CD4-positive, alpha-beta T cell treated with Interleukin-1 beta for 1 hour (primary cell): ENCODE measurements at regions not wholly inside any gene's neighbourhood (a gene's known extent, or its start where the extent isn't known, plus 50 kb on each side); places are given as distances from the start of the nearest gene placed in this dataset.
"Not testable (repeated sequence)": the region's sequence is repeated elsewhere in the genome, so short reads cannot be mapped to it uniquely, and the experiment has no call there.

Source experiments
- DNase-seq, 2 donors: peaks; one replicate each; pipeline ENCODE4 v3.0.0-alpha.2; 2020 to 2022

DNA sequence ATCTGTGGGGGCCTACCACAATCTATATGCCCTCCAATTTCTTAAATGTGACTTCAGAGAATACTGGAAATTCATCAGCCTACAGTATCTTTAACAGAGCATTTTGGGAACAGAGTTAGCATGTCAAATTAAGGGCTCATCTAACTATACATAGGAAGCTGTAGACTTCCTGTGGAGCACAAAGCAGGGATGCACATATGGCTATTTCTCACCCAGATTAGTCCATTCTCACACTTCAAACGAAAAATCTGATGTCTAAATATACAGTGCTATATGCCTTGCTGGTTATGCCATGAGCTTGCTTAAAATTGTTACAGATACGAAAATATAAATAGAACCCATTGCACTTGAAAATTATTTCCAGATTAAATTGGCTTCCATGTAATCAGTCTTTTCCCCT, 1922.8 kb downstream of the MRPL39 start:
- DNase-seq = no peak

DNA sequence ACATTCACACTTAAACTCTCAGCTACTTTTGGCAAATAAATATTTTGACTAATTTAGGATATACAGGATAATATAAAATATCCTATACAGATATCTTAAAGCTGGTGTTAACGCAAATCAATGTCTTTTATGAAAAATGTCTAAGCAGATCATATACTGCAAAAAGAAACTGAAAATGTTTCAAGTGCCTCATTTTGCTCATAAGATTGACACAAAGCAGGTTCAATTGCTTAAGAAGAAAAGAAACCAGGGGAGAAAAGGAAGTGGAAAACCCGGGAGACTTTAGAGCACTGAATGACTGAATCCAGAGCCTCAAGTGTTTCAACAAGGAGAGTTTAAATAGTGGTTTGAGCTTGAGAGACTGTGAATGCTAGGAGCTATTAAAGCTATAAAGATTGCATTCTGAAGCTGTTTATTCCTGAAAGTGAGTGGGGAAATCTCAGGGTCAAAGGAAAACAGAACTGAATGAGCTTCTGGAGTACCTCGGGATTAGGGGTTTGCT, 1943.0 kb downstream of the MRPL39 start:
- DNase-seq = no peak

DNA sequence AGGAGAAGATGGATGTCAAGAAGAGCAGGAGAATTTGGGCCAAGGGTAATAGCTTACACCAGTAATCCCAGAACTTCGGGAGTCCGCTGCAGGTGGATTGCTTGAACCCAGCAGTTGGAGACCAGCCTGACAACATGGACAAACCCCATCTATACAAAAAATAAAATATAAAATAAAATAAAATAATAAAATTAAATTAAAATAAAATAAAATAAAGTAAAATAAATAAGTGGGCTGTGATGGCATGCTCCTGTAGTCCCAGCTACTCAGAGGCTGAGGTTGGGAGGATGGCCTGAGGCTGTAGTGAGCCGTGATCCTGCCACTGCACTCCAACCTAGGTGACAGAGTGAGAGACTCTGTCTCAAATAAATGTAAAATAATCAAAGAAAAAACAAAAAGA, 1946.7 kb downstream of the MRPL39 start:
- DNase-seq = no peak

DNA sequence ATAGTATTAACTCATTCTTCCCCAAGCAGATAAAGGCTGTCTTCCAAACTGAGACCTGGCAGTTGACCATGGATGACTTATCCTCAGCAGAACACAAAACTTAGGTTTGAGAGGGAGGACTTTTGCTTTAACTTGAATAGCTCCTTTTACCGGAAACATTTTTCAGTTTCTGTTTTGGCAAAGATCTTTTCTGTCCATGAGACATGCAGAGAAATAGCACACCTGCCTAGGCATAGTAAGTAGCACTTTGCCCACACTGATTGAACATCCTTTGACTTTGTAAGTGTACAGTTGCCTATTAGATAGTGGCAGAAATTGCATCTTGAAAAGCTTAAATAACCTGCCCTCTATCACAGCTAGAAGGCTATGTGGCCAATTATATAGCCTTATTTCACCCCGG, 1962.5 kb downstream of the MRPL39 start:
- DNase-seq = no peak

DNA sequence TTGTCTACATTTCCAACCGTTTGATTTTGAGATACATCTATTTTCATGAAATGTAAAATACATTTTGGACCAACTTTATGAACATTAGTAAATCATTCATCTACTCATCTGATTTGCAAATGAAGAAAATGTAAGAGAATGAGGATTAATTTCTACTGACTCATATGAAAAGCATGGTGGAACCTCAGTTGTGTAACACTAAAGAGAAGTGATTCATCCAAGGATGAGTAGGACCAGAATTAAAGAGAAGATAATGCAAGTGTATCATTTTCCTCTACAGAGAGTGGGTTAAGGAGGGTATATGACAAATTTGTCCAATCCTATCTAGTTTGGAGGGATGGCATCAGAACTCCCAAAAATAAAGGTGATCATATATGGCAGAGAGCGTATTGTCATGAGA, 1967.6 kb downstream of the MRPL39 start:
- no peak for DNase-seq

DNA sequence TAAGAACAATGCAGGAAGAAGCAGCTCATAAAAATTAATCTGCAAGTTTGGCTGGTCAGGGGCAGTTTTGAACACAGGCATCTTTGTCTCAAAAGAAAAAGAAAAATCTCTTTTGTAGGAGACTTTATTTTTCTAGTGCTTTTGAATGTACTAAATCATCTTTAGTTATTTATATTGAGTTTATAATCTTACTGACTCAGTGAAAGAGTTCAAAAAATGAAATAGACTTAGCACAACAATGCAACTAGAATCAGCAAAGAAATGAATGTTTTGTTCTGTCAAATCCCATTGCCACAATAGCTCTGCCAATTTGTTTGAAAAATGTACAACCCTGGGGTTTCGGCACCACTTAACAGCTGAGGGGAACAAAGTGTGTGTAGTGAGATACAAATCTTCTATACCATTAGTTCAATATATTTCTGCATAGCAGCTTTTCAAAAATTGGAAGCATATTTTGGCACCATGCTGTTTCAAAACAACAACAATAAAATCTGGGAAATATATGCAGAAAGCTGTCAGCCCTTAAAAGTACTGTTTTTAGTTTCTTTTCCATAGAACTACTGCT, 1969.1 kb downstream of the MRPL39 start:
- DNase-seq = no peak

DNA sequence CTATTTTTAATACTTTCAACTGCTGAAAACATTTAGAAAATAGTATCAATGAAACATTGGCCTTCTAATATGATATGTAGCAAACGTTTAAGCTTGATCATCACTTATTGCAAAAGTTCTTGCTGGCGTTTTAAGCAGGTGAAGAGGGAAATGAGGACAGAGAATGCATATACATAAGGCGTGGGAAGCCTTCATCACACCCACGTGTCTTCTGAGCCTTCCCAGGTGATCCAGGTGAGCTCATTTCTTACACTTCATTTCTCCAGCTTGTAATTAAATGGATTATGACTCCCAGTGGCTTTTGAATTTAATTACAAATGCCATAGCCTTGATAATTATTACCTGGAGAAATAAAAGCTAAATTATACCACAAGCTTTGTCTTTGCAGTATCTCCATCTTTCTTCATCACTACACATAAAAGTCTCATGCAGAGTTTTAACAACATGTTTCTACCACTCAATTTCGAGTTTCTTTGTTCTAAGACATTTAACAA, 1973.8 kb downstream of the MRPL39 start:
- DNase-seq = no peak

DNA sequence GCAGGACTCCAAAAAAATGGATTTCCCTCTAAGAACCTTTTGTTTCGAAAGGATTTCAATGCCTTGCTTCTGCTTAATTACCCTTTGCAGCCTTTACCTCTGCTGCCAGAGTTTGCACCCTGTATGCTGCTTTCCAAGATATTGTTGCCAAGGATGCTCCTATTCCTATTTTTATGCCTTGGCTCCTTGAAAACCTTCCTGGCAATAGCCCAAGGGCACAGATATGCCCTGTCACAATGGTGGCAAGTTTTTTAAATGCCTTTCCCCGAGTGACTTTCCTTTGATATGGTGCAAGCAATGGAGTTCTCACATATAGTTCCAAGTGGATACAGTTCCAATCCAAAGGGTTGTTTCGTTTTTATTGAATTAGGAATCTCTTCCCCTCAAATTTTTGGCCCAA, 1983.0 kb downstream of the MRPL39 start:
- DNase-seq = no peak

DNA sequence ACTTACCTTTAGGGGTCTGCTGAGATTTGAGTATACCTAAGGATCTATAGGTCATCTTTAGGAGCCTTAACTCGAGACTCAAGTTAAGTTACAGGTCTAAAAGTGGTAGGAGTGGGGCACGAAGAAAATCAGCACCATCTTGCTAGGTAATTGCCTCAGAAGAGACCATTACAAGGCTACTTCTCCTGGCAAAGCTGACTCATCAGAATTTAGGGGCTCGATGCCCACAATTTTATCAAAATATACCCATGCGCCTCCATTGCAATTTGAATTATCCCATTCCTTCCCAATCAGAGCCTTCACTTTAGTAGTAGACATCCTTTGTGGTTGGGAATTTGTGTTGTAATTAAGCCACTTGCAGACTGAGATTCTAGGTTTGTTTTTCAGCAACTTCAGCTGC, 1994.3 kb downstream of the MRPL39 start:
- DNase-seq = no peak

DNA sequence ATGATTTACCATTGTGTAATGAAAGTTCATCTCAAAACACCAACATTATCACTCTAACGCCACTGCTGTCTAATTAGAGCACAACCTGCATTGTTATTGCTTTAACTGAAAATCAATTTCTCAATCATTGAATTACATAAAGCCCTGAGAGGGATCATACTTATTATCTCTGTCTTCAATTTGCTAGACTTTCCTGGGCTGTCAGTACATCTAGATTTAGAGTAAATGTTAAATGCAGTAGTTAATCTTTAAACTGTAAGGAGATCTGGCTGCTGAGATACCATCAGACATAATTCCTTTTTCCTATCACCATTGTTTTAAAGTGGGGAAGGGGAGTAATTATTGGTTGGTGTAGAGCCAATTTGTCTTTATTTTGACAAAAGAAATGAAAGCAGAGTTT, 1995.1 kb downstream of the MRPL39 start:
- DNase-seq = no peak

DNA sequence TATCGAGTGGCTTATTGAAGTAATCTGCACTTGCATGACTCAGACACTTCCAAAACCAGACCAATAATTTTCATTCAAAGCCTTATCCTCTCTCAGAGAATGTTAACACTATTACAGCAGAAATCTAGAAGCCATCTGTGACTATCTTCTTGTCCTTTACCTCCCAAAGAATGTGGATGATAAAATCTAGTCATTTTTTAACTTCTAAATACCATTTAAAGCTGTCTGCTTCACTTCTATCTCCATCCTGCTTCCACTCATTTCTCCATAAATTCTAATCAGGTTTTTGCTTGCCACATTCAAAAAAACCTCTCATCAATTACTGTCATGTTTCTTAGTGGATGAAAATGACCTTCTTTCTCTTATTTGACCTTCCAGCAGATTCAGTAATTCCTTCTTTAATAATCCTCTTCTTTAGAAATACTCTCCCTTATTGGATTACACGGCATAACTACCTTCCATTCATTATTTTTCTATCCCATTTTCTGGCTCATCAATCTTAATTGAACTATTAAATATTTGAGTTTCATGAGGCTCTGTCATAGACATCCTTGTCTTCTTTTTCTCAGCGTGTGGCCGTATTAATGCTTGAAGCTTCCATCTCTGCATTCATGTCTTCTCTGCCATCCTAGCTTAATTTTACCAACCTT, 1999.4 kb downstream of the MRPL39 start:
- no peak for DNase-seq

DNA sequence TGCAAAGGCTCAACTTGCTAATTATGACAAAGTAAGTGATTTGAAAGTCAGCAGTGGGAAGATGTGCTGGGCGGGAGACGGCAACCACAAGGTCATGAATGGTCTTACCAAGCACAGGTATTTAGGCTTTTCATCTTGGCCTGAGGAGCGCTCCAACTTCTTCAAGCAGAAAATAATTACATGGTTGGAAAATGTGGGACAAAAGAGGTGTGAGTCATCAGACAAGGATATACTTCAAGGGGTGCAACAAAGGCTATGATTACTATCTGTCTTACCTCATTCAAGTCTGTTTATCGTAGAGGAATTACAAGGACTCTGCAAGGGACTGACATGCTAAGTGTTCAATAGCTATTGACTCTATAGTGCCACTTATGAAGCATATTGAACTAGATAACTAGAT, 2005.7 kb downstream of the MRPL39 start:
- DNase-seq = no peak

DNA sequence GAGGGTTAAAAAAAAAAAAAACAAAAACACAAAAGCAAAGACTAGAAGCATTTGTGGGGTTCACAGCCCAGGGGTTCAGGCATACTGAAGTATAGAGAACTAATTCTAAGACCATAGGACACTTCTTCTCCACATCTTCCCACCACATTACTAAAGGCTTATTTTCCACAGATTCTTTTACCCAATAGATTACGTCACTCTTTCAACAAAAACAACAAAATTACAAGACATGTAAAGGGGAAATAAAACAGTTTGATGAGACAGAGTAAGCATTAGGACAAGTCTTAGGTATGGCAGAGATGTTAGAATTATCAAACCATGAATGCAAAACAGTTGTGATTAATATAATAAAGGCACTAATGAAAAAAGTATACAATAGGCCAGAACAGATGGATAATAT, 2013.7 kb downstream of the MRPL39 start:
- DNase-seq = no peak

DNA sequence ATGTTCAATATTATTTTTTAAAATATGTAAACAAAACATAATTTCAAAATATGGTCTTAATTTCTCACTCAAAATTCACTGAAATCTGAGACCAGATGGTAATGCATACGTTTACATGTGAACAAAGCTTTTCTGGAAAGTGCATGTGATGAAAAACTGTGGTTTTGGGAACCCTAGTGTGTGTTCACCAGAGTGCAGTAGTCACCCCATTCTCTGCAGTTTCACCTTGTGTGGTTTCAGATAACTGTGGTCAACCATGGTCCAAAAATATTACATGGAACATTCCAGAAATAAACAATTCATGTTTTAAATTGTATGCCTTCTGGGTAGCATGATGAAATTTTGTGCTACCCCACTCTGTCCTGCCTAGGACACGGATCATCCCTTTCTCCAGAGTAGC, 2021.9 kb downstream of the MRPL39 start:
- no peak for DNase-seq

DNA sequence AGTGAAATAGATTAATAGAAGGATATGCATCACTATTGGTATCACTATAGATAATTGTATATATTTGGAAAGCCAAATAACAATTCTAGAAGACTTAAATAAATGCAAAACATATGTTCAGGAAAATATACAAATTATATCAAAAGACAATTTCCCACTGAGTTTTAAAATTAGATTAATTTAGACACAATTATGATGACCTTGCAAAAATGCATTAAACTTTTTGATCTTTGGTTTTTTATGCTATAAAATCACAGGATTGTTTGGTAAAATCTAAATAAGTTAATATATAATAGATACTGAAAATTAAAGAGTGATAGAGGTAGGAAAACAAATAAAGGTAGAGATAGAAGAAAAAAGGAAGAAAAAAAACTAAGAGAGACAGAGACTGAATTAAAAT, 2027.7 kb downstream of the MRPL39 start:
- no peak for DNase-seq

DNA sequence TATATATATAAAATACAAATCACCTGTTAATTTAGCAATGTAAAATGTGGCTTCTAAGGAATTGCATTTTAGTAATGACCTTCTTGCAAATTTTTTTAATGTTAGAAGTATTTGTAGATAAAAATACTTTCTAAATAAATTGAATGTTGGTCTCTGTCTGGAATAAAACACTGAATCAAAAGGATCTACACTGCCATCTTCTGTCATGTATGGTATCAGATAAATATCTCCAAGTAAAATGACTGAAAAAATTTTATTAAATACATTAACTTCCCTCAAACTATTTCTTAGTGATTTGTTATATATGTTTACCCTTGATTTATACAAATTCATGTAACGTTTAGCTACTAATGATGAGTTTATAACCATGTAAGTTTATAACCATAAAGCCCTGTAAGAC, 2029.3 kb downstream of the MRPL39 start:
- no peak for DNase-seq

DNA sequence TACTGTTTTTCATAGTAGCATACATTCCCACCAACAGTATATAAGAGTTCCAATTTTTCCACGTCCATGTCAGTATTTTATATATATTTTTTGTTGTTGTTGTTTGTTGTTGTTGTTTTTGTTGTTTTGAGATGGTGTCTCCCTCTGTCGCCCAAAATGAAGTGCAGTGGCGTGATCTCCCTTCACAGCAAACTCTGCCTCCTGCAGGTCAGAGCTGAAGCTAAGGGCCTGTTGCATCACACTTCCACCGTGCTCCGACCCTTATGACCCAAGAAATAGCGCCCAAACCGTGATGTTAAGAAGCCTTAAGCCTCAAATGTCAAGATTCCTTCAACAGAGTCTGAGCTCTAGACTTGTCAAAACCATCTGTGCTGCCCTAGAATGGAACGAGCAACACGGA, 2032.3 kb downstream of the MRPL39 start:
- no peak for DNase-seq

DNA sequence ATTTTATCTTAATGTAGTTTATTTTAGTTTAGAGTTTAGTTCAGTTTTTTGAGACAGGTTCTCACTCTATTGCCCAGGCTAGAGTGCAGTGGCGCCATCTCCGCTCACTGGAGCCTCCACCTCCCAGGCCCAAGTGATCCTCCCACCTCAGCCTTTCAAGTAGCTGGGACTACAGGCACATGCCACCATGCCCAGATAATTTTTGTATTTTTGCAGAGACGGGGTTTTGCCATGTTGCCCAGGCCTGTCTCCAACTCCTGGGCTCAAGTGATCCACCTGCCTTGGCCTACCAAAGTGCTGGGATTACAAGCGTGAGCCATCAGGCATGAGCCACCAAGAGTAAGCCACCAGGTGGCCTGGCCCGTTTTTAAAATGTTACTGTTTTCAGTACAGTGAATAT, 2058.4 kb downstream of the MRPL39 start:
- not testable (repeated sequence) for DNase-seq

DNA sequence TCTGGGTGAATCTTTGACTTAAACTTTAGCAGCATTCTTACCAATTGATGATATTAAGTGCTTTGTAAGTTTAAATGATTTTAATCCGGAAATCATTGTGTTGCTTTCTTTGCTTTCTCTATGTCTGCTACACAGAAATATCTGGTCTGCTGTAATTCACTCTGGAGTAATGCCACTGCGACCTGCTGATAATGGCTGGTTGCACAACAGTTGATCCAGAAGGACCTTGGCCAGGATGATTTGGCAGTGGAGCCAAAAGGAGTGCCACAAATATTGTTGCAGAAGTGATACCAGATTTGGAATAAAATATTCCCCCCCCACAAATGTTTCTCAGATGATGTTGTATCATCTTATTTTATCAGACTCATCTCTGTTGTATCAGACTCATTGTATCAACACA, 2063.9 kb downstream of the MRPL39 start:
- DNase-seq = no peak

DNA sequence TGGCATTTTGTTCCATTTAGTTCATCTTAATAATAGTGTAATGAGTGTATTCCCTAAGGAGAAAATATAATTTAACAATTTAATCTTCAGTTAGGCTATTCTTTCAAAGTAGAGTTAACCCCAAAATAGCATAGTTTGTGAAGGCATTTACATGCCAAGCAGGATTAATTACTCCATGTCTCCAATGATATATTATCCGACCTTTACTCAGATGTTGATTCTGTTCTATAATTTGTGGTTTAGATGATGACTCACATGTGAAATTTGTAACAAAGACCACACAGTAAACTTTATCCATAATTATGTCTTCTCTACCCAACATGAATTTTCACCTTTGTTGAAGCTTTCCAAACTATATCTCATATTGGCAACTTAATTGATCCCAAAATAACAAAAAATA, 2065.2 kb downstream of the MRPL39 start:
- DNase-seq = no peak

DNA sequence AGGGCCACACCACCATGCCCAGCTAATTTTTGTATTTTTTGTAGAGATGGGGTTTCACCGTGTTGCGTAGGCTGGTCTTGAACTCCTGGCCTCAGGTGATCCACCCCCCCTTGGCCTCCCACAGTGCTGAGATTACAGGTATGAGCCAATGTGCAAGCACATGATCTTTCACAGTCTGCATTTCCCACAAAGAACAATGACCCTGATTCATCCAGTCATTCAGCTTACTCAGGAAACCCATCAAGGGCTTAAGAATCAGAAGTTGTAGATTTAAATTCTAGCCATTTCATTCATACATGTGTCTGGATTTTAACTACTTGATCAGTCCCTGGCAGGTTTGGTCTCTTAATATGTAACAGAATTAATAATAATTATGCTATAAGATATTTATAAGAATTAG, 2065.7 kb downstream of the MRPL39 start:
- no peak for DNase-seq

DNA sequence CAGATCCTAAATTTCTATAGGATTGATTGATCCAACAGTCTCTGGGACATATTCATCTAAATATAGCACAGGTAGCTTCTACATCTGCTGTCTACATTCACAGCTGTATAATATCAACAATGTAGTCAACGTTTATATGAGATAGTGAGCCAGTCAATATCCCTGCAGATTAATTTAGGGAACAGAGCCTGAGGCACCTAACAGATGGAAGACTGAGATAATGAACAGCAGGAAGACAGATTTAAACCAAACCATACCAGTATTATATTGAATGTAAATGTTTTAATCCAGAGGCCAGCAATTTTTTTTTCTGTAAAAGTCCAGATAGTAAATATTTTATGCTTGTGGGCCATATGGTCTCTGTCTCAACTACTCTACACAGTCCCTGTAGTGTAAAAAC, 2072.4 kb downstream of the MRPL39 start:
- DNase-seq = no peak

DNA sequence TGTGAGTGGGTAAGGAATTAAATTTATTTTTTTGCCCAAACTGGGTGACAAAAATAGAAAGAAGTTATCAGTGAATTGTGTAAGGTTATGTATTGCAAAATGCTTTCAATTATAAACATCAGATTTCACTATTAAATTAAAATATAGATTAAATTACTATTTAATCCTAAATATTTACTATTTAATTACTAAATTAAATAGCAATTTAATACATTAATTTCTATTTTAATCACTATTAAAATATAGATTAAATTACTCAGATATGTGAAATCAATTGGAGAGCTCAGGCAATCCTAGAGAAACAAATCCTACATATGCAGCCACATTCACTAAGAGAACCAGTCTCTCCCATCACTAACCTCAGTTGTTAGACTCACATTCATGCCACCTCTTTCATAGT, 2075.8 kb downstream of the MRPL39 start:
- DNase-seq = no peak

DNA sequence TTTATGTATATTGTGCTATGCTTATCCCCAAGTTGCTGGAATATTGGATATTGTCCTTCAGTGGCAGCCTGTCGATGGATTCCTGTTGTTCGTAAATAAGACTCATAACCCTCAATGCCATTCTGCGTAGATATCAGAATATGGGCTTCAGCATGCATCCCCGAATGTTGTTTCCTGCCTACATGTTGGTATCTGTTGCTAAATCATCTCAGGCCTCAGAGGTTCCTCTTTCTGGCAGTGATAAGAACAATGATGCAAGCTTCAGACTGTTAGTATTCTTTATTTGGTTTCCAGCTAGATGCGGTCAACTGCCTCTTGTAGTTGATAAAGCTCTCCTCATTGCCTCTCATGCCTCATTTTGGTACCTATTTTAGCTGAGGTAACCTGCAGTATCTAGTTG, 2082.6 kb downstream of the MRPL39 start:
- no peak for DNase-seq

DNA sequence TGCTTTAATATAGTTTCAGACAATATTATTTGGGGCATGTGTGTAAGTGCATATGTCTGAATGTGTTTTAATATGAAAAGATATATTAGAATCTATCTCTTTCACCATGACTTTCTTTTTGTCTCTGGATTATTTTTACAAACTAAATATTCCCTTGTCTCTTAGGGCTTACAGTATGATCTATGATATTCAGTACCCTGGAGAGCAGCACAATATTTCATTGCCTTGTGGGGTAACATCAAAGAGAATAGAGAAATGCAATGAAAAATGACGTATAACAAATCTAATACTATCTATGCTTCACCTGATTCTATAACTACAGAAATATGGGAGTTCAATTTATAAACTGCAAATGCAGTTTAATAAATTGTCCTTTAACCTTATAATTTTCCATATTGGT, 2084.5 kb downstream of the MRPL39 start:
- no peak for DNase-seq
